Activated CD8-positive, alpha-beta memory T cell treated with anti-CD3 and anti-CD28 coated beads for 4 hours (primary cell): ENCODE measurements at regions not wholly inside any gene's neighbourhood (a gene's known extent, or its start where the extent isn't known, plus 50 kb on each side); places are given as distances from the start of the nearest gene placed in this dataset.
A peak's percentile ranks its signal among the peaks of the same experiment; 100 is the strongest.

Source experiments
- DNase-seq, 2 donors: peaks; one replicate each; pipeline ENCODE4 v3.0.0-alpha.2; 2020; ENCODE audit warnings: low read depth in 2 of 2

- DNase-seq, result no peak
These were observed 262.0 kb downstream of the HIVEP2 start for GRCh38 chr6:142682985-142683384.

GRCh38 chr6:142683714-142684141, 261.2 kb downstream of the HIVEP2 start:
- DNase-seq, result no peak

DNA sequence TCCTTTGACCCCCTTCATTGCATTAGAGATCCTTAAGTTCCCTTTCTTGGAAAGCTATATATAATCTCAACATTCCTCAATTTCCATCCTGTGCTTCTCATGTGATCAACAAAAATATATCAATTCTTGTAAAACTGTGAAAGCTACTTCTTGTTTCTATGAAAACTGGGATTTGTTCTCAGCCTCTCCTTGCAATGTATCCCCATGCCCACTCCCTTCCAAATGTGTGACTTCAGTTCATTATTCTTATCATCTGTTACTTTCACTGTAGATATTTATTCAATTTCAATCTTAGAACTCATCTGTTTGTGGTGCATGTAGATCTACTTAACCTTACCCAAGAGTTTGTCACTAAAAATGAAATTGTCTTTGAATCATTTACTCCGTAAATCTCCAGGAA, 260.6 kb downstream of the HIVEP2 start:
- no peak for DNase-seq

DNA sequence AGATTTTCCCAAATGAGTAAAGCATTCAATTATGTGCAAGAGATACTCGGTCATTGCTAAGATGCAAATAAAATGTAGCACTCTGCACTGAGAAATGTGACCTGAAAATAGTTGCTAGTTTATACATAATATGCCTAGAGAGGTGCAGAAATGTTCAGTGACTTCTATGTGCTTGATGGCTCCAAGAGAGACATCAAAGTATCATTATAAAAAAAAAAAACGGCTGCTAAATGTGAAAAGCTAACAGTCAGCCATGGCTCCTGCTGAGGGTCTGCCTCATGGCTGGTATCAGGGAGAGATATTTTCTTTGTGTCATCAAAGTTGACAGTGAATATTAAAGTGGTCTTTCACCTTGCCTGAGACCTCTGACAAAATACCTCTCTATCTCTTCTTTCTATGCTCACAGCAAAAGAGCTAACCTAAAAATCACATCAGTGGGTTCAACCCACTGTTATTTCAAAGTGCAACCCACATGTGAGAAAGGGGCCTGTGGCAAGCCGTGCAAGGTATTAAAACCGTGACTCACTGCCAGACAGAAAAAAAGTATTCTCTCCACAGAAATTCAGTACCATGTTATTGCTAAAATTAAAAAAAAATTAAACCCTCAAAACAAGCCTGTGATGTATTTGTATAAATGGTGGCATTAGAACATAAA, 259.0 kb downstream of the HIVEP2 start:
- no peak for DNase-seq

- DNase-seq, result no peak
These were observed 258.5 kb downstream of the HIVEP2 start for GRCh38 chr6:142686507-142686887.

DNA sequence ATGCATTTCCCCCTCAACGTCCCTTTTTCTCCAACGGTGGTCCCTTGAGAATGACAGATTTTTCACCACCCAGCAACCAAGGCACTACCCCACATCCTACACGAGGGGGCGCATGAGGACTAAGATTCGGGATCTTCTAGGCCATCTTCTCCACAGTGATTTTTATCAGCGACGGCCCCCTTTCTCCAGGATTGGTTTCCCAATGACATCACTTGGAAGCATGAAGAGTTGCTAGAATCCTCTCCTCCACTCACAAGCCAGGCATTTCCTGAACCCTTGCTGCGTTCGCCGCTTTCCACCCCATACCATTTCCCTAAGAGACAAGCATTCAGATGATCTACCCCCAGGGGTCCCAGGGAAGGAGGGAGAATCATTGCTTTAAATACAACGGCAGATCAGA, 252.0 kb downstream of the HIVEP2 start:
- DNase-seq, result peak; percentile 36 to 46

DNA sequence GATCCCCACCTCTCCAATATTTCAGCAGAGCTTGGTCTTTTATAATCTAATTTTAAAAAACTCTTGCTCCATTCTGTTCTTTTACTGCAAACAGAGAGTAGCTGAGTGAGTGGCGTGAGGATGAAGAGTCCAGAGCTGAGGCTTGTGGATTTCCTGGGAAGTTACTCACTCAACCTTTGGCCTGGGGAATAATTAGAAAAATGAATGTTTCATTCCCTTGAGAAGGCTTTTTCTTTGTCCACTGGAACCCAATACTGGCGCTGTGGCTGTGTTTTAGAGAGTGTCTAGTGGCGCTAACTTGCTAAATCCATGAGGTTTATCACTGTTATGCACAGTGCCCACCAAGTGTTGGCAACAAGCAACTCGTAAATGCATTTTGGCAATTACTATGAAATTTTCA, 251.5 kb downstream of the HIVEP2 start:
- DNase-seq, result no peak

- DNase-seq, result no peak
These were observed 250.9 kb downstream of the HIVEP2 start for GRCh38 chr6:142694054-142694453.

- DNase-seq, result no peak
These were observed 250.0 kb downstream of the HIVEP2 start for GRCh38 chr6:142695016-142695415.

- DNase-seq, result no peak
These were observed 248.6 kb downstream of the HIVEP2 start for GRCh38 chr6:142696123-142697000.

DNA sequence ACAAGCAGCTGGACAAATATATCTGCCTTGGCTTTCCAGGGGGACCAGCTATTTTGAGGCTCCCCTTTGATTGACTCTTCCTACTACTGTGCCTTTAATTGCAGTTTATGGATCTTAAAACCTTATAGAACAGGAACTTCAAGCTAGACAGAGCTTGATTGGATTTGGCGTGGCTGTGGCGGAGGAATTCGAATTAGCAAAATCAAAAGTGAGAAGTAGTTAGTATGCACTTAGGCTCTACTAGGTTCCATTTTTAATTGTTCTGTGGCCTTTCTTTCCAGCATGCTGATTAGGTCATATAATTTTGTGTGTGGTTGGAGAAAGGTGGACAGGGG, 248.0 kb downstream of the HIVEP2 start:
- DNase-seq, result no peak

- DNase-seq, result no peak
These were observed 247.1 kb downstream of the HIVEP2 start for GRCh38 chr6:142697922-142698321.

- no peak for DNase-seq
These were observed 246.2 kb downstream of the HIVEP2 start for GRCh38 chr6:142698751-142699150.

- no peak for DNase-seq
These were observed 245.6 kb downstream of the HIVEP2 start for GRCh38 chr6:142699391-142699790.

- no peak for DNase-seq
These were observed 244.9 kb downstream of the HIVEP2 start for GRCh38 chr6:142700032-142700431.

DNA sequence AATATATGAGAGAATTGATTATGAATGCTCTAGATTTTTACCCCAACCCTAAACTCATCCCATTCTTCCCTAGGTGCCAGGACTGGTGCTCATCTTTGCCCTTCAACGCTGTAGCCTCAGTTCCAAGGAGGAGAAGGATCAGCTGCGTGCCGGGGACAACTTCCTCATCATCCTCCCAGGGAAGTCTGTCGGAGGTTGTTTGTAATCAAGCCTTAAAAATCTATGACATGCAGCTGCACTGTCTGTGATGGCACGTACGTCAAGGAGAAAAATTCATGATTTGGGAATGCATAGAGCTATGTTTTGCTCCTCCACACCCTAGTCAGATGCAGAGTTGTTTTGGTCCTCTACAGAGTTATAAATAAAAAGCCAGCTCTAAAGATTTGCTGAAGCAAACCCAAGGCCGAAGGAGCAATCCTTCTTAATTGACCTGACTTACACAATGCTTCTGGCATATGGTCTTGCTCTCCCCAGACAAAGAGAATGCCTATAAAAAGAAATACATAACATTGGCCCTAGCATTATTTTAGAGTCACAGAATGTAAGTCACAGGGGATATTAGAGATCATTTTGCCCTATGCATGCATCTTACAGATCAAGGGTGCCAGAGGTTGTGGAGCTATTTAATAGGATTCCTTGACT, 244.2 kb downstream of the HIVEP2 start:
- DNase-seq, result no peak
